T-helper 2 cell treated with Interferon-gamma antibody and Interleukin-4, amounts not matched to agents 100 ng/mL and 5 ng/mL, for 36 hours (primary cell): ENCODE measurements at regions not wholly inside any gene's neighbourhood (a gene's known extent, or its start where the extent isn't known, plus 50 kb on each side); places are given as distances from the start of the nearest gene placed in this dataset.

Experiments
- intact Hi-C: fragments of 100-400 bp; cut with micrococcal nuclease; formaldehyde crosslinking; loops from one replicate; pipeline ENCODE4 v1.15.1; 2023

- intact Hi-C loops = no loop called here
These were observed 605.6 kb upstream of the TEX47 start for GRCh38 chr7:89401099-89401498.

GRCh38 chr7:89401690-89402089 is 606.2 kb upstream of the TEX47 start:
- intact Hi-C loops = no loop called here

GRCh38 chr7:89451911-89452310 is 656.4 kb upstream of the TEX47 start:
- intact Hi-C loops = no loop called here

GRCh38 chr7:89456556-89456955 is 661.0 kb upstream of the TEX47 start:
- intact Hi-C loops = no loop called here

- intact Hi-C loops = no loop called here
These were observed 662.6 kb upstream of the TEX47 start for GRCh38 chr7:89458114-89458513.

GRCh38 chr7:89474456-89474855 is 678.9 kb upstream of the TEX47 start:
- intact Hi-C loops = no loop called here

GRCh38 chr7:89477991-89478390 is 676.3 kb upstream of the STEAP1 start:
- intact Hi-C loops = no loop called here

GRCh38 chr7:89495704-89496103 is 658.6 kb upstream of the STEAP1 start:
- intact Hi-C loops = no loop called here

GRCh38 chr7:89500084-89500483 is 654.2 kb upstream of the STEAP1 start:
- intact Hi-C loops = no loop called here

GRCh38 chr7:89503281-89503680 is 651.0 kb upstream of the STEAP1 start:
- intact Hi-C loops = no loop called here

- intact Hi-C loops = no loop called here
These were observed 647.2 kb upstream of the STEAP1 start for GRCh38 chr7:89507034-89507433.

GRCh38 chr7:89511900-89512299 is 642.4 kb upstream of the STEAP1 start:
- intact Hi-C loops = no loop called here

- intact Hi-C loops = no loop called here
These were observed 639.3 kb upstream of the STEAP1 start for GRCh38 chr7:89514970-89515369.

- intact Hi-C loops = no loop called here
These were observed 636.5 kb upstream of the STEAP1 start for GRCh38 chr7:89517815-89518214.

GRCh38 chr7:89549768-89550167 is 604.5 kb upstream of the STEAP1 start:
- intact Hi-C loops = loop anchor here (5.0 kb wide), 1 partner anchor 73 kb away; no protein-coding TSS in a partner anchor

- intact Hi-C loops = loop anchor here (5.0 kb wide), 1 partner anchor 68 kb away; no protein-coding TSS in a partner anchor
These were observed 600.1 kb upstream of the STEAP1 start for GRCh38 chr7:89554209-89554608.

GRCh38 chr7:89559596-89559995 is 594.7 kb upstream of the STEAP1 start:
- intact Hi-C loops = no loop called here

GRCh38 chr7:89563597-89563996 is 590.7 kb upstream of the STEAP1 start:
- intact Hi-C loops = no loop called here

- intact Hi-C loops = no loop called here
These were observed 569.4 kb upstream of the STEAP1 start for GRCh38 chr7:89584896-89585295.

GRCh38 chr7:89593125-89593524 is 561.1 kb upstream of the STEAP1 start:
- intact Hi-C loops = no loop called here

GRCh38 chr7:89602984-89603383 is 551.3 kb upstream of the STEAP1 start:
- intact Hi-C loops = loop anchor here (10.0 kb wide), 1 partner anchor 642 kb away; the partner anchor contains the start of gene CFAP69

GRCh38 chr7:89605362-89605761 is 548.9 kb upstream of the STEAP1 start:
- intact Hi-C loops = loop anchor here (10.0 kb wide), 1 partner anchor 639 kb away; the partner anchor contains the start of gene CFAP69

GRCh38 chr7:89606511-89606910 is 547.8 kb upstream of the STEAP1 start:
- intact Hi-C loops = loop anchor here (10.0 kb wide), 1 partner anchor 638 kb away; the partner anchor contains the start of gene CFAP69

- intact Hi-C loops = loop anchor here (2.0 to 10.0 kb wide), 2 partner anchors 15 to 637 kb away; partner anchors contain the start of gene CFAP69
These were observed 546.5 kb upstream of the STEAP1 start for GRCh38 chr7:89607792-89608191.
